Prostate gland (tissue), 2 donors: ENCODE measurements at regions not wholly inside any gene's neighbourhood (a gene's known extent, or its start where the extent isn't known, plus 50 kb on each side); places are given as distances from the start of the nearest gene placed in this dataset.

ENCODE experiments used
- CTCF ChIP-seq, 4 experiments: fragments of 200-600 bp in 2 of 4; fragments of 450-650 bp in 2 of 4; sonication (generic) in 2 of 4; IDR thresholded peaks; 1 replicate in 3 of 4; 2 replicates in 1 of 4; pipeline ENCODE4 v1.5.1; 2016 to 2019; ENCODE audit warnings: antibody characterized with exemption in 4 of 4, mild to moderate bottlenecking in 2 of 4, moderate library complexity in 2 of 4
- POLR2A ChIP-seq: fragments of 450-650 bp; IDR thresholded peaks from one replicate; pipeline ENCODE4 v1.6.1; 2016; ENCODE audit warnings: antibody characterized with exemption, mild to moderate bottlenecking
- POLR2AphosphoS5 ChIP-seq: sonication (generic); formaldehyde crosslinking; IDR thresholded peaks from one replicate; pipeline ENCODE4 v1.6.1; 2017; ENCODE audit warnings: antibody characterized with exemption

GRCh38 chr11:70604221-70604620 is 205.9 kb downstream of the CTTN start:
- TF ChIP-seq CTCF (IDR thresholded peaks at IDR 0.05) = no peak
- no peak for TF ChIP-seq POLR2A
- no peak for TF ChIP-seq POLR2AphosphoS5
